ENCODE measurements at regions not wholly inside any gene's neighbourhood (a gene's known extent, or its start where the extent isn't known, plus 50 kb on each side); places are given as distances from the start of the nearest gene placed in this dataset.
"Not testable (repeated sequence)": the region's sequence is repeated elsewhere in the genome, so short reads cannot be mapped to it uniquely, and the experiment has no call there.

DNA sequence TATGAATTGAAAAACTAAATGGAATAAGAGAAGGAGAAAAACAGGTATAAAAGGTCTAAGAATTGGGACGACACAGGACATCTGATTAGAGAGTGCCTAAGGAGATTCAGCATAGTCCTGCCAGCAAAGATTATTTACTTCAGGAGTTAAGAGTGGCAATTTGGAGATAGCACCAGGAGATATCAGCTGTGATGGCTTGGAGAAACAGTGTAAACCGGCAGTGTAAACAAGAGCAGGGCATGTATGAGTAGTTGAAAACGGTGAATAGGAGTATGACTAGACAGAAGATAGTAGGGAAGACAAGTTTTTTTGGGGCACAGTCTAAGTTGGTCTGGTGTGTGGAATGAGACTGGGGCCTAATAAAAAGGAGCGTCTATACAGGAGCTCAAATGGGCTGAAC is 924.9 kb downstream of the QKI start:
- TF ChIP-seq SP1 (IDR thresholded peaks at IDR 0.05); BHLHE40 (IDR thresholded peaks at IDR 0.05; ENCODE audit: borderline replicate concordance); TARDBP (IDR thresholded peaks at IDR 0.05); ZNF384 (IDR thresholded peaks at IDR 0.05); FOXA1 (IDR thresholded peaks at IDR 0.05); SUZ12 (IDR thresholded peaks at IDR 0.05): not testable (repeated sequence)

All from HEK293T (cell line).